ENCODE measurements at regions not wholly inside any gene's neighbourhood (a gene's known extent, or its start where the extent isn't known, plus 50 kb on each side); places are given as distances from the start of the nearest gene placed in this dataset.
"Not testable (repeated sequence)": the region's sequence is repeated elsewhere in the genome, so short reads cannot be mapped to it uniquely, and the experiment has no call there.

DNA sequence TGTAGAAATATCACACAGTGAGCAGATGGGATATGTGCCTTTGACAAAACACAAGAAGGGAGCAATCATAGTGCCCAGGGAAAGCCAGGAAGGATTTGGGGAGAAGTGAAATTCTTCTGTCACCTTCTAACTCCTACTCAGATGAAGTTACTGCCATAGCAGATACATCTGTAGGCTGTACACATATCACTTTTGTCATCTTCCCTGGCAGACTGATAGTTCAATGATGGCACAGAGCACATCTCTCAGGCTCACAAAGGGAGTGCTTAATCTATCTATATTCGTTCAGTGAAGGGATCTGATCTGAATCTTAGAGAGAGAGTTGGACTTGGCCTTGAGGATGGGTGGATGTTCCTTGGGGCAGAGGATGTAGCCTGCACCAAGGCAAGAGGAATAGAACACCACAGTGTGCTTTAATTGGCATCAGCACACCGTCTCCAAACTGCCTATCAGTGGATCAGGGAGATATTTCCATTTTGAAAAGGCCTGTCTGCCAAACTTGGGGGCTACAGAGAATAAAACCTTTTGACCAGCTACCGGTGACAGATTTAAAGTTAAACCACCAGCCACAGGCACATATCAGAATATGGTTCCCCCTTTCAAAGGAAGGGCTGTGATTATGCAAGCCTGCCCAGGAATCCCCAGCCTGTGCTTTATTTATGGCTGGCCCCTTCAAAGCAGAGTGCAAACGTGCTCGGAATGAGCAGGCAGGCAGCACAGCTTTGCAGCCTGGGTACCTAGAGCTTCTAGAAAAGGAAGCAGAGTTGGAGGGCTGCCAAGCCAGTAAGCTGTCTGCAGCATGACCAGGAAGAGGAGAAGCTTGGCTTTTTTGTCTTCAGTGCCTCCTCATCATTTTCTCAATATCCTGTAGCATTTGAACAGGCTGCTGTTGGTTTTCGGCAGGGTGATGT, 165.5 kb upstream of the DYRK2 start:
- H3K9me3 ChIP-seq (ENCODE audit: insufficient read depth, low read length): peaks cover 16% of the 10 kb centered on the region; the same call in 1 of the 2 replicates
- no peaks in the 10 kb centered on the region for H3K4me1 ChIP-seq (ENCODE audit: insufficient read depth, insufficient read length)
- no peaks in the 10 kb centered on the region for H3K36me3 ChIP-seq (ENCODE audit: insufficient read depth, insufficient read length, low read length)
- DNase-seq (ENCODE audit: low read depth, low spot score): no peak
- H3K9ac ChIP-seq (ENCODE audit: insufficient read length, low read depth): no peak overlapping the region
- H3K4me3 ChIP-seq (ENCODE audit: insufficient read length, low read depth): no peak overlapping the region
- no peaks in the 10 kb centered on the region for H3K27me3 ChIP-seq (ENCODE audit: insufficient read depth, insufficient read length)
- TF ChIP-seq YY1 (IDR thresholded peaks at IDR 0.05; ENCODE audit: insufficient read depth, insufficient read length): no peak
- no peak for TF ChIP-seq SUZ12 (IDR thresholded peaks at IDR 0.05; ENCODE audit: extremely low read depth, insufficient read depth, insufficient read length)
- TF ChIP-seq ZNF274 (IDR thresholded peaks at IDR 0.05; ENCODE audit: low read depth, low read length): no peak

DNA sequence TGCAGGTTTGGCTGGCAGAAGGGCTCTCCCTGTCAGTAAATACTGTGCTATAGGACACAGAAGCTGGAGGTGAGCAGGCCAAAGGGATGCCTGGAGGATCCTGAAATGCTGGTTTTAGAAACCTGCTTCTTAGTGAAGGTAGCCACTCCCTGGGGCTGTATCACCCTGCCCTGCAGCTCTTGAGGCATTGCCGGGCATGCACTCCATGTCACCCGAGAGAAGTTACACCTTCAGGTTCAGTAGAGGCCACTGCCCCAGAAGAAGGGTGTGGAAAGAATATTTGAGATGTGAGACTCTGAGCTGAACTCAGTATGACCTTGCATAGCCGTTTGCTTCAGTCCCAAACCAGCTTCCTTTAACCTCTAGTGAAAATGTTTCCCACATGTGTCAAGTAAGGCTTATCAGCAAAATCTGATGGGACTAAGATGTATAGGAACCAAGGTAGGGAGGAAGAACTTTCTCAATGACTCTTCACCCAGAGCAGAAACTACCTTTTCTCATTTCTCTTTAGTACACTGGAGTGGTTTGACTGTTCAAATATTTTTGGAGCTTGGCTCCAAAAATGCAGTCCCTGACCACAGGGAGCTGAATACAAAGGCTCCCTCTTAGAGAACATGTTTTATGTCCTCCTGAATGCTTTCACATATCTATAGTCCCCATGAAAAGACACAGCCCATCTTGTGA, 164.5 kb upstream of the DYRK2 start:
- no peak for TF ChIP-seq ZNF274 (IDR thresholded peaks at IDR 0.05; ENCODE audit: low read depth, low read length)
- no peak for DNase-seq (ENCODE audit: low read depth, low spot score)
- Histone ChIP-seq H3K4me3 (ENCODE audit: insufficient read length, low read depth) (no peak overlapping the region), H3K27me3 (ENCODE audit: insufficient read depth, insufficient read length) (no peaks in the 10 kb centered on the region), H3K9ac (ENCODE audit: insufficient read length, low read depth) (no peak overlapping the region), H3K9me3 (ENCODE audit: insufficient read depth, low read length) (peaks cover 26% of the 10 kb centered on the region), H3K36me3 (ENCODE audit: insufficient read depth, insufficient read length, low read length) (no peaks in the 10 kb centered on the region), H3K4me1 (ENCODE audit: insufficient read depth, insufficient read length) (no peaks in the 10 kb centered on the region)

DNA sequence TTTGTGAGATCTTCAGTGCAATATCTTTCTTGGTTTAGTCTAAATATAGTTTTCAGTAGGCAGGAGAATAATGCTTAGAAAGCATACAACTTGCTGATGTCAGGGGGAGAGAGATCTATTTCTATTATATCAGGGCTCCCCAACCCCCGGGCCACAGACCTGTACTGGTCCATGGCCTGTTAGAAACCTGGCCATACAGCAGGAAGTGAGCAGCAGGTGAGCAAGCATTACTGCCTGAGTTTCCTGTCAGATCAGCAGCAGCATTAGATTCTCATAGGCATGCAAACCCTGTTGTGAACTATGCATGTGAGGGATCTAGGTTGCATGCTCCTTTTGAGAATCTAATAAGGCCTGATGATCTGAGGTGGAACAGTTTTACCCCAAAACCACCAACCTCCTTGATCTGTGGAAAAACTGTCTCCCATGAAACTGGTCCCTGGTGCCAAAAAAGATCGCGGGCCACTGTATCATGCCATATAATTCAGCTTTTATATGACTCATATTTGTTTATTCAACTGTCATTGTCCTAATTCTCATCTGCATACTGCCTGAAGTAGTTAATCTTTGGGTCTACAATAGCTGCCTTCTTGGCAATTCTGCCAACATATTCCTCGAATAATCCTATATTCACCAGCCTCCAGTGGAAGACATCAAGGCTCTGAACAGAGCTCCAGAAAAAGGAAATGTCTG, 163.6 kb upstream of the DYRK2 start:
- TF ChIP-seq SUZ12 (IDR thresholded peaks at IDR 0.05; ENCODE audit: extremely low read depth, insufficient read depth, insufficient read length): no peak
- TF ChIP-seq ZNF274 (IDR thresholded peaks at IDR 0.05; ENCODE audit: low read depth, low read length): no peak
- no peak for TF ChIP-seq YY1 (IDR thresholded peaks at IDR 0.05; ENCODE audit: insufficient read depth, insufficient read length)
- no peaks in the 10 kb centered on the region for H3K27me3 ChIP-seq (ENCODE audit: insufficient read depth, insufficient read length)
- no peak overlapping the region for H3K4me3 ChIP-seq (ENCODE audit: insufficient read length, low read depth)
- DNase-seq (ENCODE audit: low read depth, low spot score): no peak
- no peak overlapping the region for H3K9ac ChIP-seq (ENCODE audit: insufficient read length, low read depth)
- H3K4me1 ChIP-seq (ENCODE audit: insufficient read depth, insufficient read length): no peaks in the 10 kb centered on the region
- H3K36me3 ChIP-seq (ENCODE audit: insufficient read depth, insufficient read length, low read length): no peaks in the 10 kb centered on the region
- peaks cover 35% of the 10 kb centered on the region for H3K9me3 ChIP-seq (ENCODE audit: insufficient read depth, low read length)

DNA sequence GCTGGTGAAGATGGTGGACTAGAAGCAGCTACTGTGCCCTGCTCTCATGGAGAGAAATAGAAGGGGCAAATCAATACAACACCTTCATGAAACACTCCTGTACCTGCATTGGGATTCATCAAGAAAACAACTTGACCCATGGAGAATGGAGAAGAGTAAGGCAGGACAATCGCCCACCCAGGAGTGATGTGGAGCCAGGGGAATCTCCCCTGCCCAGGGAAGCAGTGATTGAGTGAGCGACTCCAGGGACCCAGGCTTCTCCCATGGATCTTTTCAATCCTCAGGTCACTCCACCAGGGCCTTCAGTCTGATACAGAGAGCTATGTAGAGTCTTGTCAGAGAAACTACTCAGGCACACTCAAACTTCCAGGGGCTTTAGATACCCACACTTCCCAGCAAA, 161.9 kb upstream of the DYRK2 start:
- Histone ChIP-seq H3K4me3 (ENCODE audit: insufficient read length, low read depth) (no peak overlapping the region), H3K9ac (ENCODE audit: insufficient read length, low read depth) (no peak overlapping the region), H3K36me3 (ENCODE audit: insufficient read depth, insufficient read length, low read length) (no peaks in the 10 kb centered on the region), H3K27me3 (ENCODE audit: insufficient read depth, insufficient read length) (no peaks in the 10 kb centered on the region), H3K9me3 (ENCODE audit: insufficient read depth, low read length) (peaks cover 48% of the 10 kb centered on the region), H3K4me1 (ENCODE audit: insufficient read depth, insufficient read length) (no peaks in the 10 kb centered on the region)
- no peak for DNase-seq (ENCODE audit: low read depth, low spot score)
- TF ChIP-seq YY1 (IDR thresholded peaks at IDR 0.05; ENCODE audit: insufficient read depth, insufficient read length) (no peak), SUZ12 (IDR thresholded peaks at IDR 0.05; ENCODE audit: extremely low read depth, insufficient read depth, insufficient read length) (no peak), ZNF274 (IDR thresholded peaks at IDR 0.05; ENCODE audit: low read depth, low read length) (no peak)

DNA sequence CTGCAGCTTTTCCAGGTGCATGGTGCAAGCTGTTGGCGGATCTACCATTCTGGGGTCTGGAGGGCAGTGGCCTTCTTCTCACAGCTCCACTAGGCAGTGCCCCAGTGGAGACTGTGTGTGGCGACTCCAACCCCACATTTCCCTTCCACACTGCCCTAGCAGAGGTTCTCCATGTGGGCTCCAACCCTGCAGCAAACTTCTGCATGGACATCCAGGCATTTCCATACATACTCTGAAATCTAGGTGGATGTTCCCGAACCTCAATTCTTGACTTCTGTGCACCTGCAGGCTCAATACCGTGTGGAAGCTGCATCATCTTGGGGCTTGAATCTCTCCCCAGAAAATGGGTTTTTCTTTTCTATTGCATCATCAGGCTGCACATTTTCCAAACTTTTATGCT, 160.2 kb upstream of the DYRK2 start:
- H3K4me1 ChIP-seq (ENCODE audit: insufficient read depth, insufficient read length); DNase-seq (ENCODE audit: low read depth, low spot score); H3K27me3 ChIP-seq (ENCODE audit: insufficient read depth, insufficient read length); H3K9ac ChIP-seq (ENCODE audit: insufficient read length, low read depth); H3K4me3 ChIP-seq (ENCODE audit: insufficient read length, low read depth); H3K36me3 ChIP-seq (ENCODE audit: insufficient read depth, insufficient read length, low read length): not testable (repeated sequence)
- peaks cover 55% of the 10 kb centered on the region for H3K9me3 ChIP-seq (ENCODE audit: insufficient read depth, low read length)

DNA sequence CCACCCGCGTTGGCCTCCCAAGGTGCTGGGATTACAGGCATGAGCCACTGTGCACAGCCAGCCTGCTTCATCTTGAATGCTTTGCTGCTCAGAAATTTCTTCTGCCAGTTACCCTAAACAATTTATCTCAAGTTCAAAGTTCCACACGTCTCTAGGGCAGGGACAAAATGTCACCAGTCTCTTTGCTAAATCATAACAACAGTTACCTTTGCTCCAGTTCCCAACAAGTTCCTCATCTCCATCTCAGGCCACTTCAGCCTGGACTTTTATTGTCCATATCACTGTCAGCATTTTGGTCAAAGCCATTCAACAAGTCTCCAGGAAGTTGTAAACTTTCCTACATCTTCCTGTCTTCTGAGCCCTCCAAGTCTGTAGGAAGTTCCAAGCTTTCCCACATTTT, 159.5 kb upstream of the DYRK2 start:
- no peak overlapping the region for H3K4me3 ChIP-seq (ENCODE audit: insufficient read length, low read depth)
- no peaks in the 10 kb centered on the region for H3K4me1 ChIP-seq (ENCODE audit: insufficient read depth, insufficient read length)
- DNase-seq (ENCODE audit: low read depth, low spot score): no peak
- H3K9ac ChIP-seq (ENCODE audit: insufficient read length, low read depth): no peak overlapping the region
- no peaks in the 10 kb centered on the region for H3K36me3 ChIP-seq (ENCODE audit: insufficient read depth, insufficient read length, low read length)
- H3K27me3 ChIP-seq (ENCODE audit: insufficient read depth, insufficient read length): no peaks in the 10 kb centered on the region
- no peak for TF ChIP-seq SUZ12 (IDR thresholded peaks at IDR 0.05; ENCODE audit: extremely low read depth, insufficient read depth, insufficient read length)
- TF ChIP-seq YY1 (IDR thresholded peaks at IDR 0.05; ENCODE audit: insufficient read depth, insufficient read length): no peak
- peaks cover 55% of the 10 kb centered on the region for H3K9me3 ChIP-seq (ENCODE audit: insufficient read depth, low read length)

DNA sequence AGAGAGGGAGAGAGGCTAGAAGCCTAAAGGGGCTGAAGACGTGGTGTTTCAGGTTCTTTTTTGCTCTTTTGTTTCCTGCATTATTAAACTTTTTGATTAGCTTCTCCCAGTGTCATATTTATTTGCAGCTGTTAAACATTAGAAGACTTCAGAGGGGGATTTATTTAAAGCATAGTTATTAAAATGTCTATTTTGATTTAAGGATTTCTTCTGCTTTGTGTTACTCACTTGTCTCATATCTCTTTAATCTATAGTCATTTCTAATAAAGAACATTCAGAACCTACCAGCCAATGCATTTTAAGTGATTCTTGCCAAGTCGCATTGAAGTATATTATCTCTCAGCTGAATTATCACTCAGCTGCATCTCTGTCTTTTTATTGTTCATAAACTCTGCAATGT, 152.0 kb upstream of the DYRK2 start:
- no peak overlapping the region for H3K9ac ChIP-seq (ENCODE audit: insufficient read length, low read depth)
- peaks cover 8% of the 10 kb centered on the region for H3K9me3 ChIP-seq (ENCODE audit: insufficient read depth, low read length)
- TF ChIP-seq ZNF274 (IDR thresholded peaks at IDR 0.05; ENCODE audit: low read depth, low read length): no peak
- no peak for TF ChIP-seq YY1 (IDR thresholded peaks at IDR 0.05; ENCODE audit: insufficient read depth, insufficient read length)
- no peak for TF ChIP-seq SUZ12 (IDR thresholded peaks at IDR 0.05; ENCODE audit: extremely low read depth, insufficient read depth, insufficient read length)
- H3K4me3 ChIP-seq (ENCODE audit: insufficient read length, low read depth): no peak overlapping the region
- no peak for DNase-seq (ENCODE audit: low read depth, low spot score)
- H3K4me1 ChIP-seq (ENCODE audit: insufficient read depth, insufficient read length): no peaks in the 10 kb centered on the region
- no peaks in the 10 kb centered on the region for H3K36me3 ChIP-seq (ENCODE audit: insufficient read depth, insufficient read length, low read length)
- H3K27me3 ChIP-seq (ENCODE audit: insufficient read depth, insufficient read length): no peaks in the 10 kb centered on the region
